Upper lobe of left lung (tissue), 6 donors: ENCODE measurements at regions not wholly inside any gene's neighbourhood (a gene's known extent, or its start where the extent isn't known, plus 50 kb on each side); places are given as distances from the start of the nearest gene placed in this dataset.

Experiments
- ATAC-seq, 2 donors: fragments of 200-7000 bp; cut with Tn5 transposase; one replicate each; pipeline ENCODE4 v1.9.1; 2022; ENCODE audit warnings: mild to moderate bottlenecking in 2 of 2, moderate library complexity in 2 of 2; ENCODE audit not compliant: low FRiP score in 2 of 2
- DNase-seq, 2 donors: peaks; one replicate each; pipeline ENCODE4 v3.0.0-alpha.2; 2019 to 2020
- H3K27ac ChIP-seq, 4 donors: fragments of 200-600 bp; sonication (generic); one replicate each; pipeline ENCODE4 v1.5.1; 2016 to 2019
- H3K27me3 ChIP-seq, 4 donors: fragments of 200-600 bp; sonication (generic); one replicate each; pipeline ENCODE4 v1.5.1; 2017 to 2019
- H3K36me3 ChIP-seq, 4 donors: fragments of 200-600 bp; sonication (generic); one replicate each; pipeline ENCODE4 v1.5.1; 2016 to 2019
- H3K4me1 ChIP-seq, 4 donors: fragments of 200-600 bp; sonication (generic); one replicate each; pipeline ENCODE4 v1.5.1; 2018 to 2019
- H3K4me3 ChIP-seq, 4 donors: fragments of 200-600 bp; sonication (generic); one replicate each; pipeline ENCODE4 v1.5.1; 2017 to 2019; ENCODE audit warnings: mild to moderate bottlenecking in 2 of 4, moderate library complexity in 1 of 4
- H3K9me3 ChIP-seq, 4 donors: fragments of 200-600 bp; sonication (generic); one replicate each; pipeline ENCODE4 v1.5.1; 2018 to 2019
- EP300 ChIP-seq, 4 donors: sonication (generic); formaldehyde crosslinking; IDR thresholded peaks; one replicate each; pipeline ENCODE4 v1.5.1; 2017; ENCODE audit warnings: antibody characterized with exemption in 4 of 4, control low read depth in 2 of 4
- POLR2A ChIP-seq, 4 donors: fragments of 450-650 bp; IDR thresholded peaks; one replicate each; pipeline ENCODE4 v1.5.1; 2016 to 2017; ENCODE audit warnings: antibody characterized with exemption in 4 of 4, mild to moderate bottlenecking in 2 of 4
- POLR2AphosphoS5 ChIP-seq, 2 donors: sonication (generic); formaldehyde crosslinking; IDR thresholded peaks; one replicate each; pipeline ENCODE4 v1.5.1; 2017; ENCODE audit warnings: antibody characterized with exemption in 2 of 2
- WGBS, 2 donors: methylation state at CpG; one replicate each; pipeline ENCODE4 v1.1.5; 2017 to 2018; 5-methylcytosine and 5-hydroxymethylcytosine counted together
- TF ChIP-seq, protein P1 (sequence below), 6 experiments: fragments of 450-650 bp in 4 of 6; fragments of 200-600 bp in 2 of 6; sonication (generic) in 2 of 6; IDR thresholded peaks; one replicate each; pipeline ENCODE4 v1.5.1; 2016 to 2019; ENCODE audit warnings: antibody characterized with exemption in 6 of 6
- donor health status: DM: no; HTN: no; CAD: no; lungs with moderate emphysema.
- donor health status: DM: no; HTN: yes; CAD: no; lungs with severe emphysema.

DNA sequence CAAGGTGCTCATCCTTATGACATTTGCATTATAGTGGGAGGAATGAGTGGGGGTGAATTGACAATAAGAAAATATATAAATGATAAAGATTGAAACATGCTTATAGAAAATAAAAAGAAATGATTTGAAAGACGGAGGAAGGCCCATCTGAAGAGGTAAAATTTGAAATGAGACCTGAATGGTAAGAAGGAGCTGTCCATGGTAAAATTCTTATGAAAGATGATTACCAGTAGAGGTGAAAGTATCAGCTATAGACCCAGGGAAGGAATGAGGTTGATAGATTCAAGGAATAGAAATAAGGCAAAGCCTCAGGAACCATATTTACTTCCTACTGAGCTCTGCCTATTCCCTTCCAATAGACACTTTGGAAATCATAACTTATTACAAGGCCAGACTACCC, 149.7 kb downstream of the HTR1B start:
- no peak overlapping the region for H3K4me3 ChIP-seq
- H3K27ac ChIP-seq, result no peak overlapping the region
- ATAC-seq, result no peak
- 73 to 82% methylated on average over 1 of the region's 1 CpG for WGBS, 2 donors
- H3K4me1 ChIP-seq, result no peaks in the 10 kb centered on the region
- no peak for DNase-seq
- no peaks in the 10 kb centered on the region for H3K27me3 ChIP-seq
- TF ChIP-seq POLR2A (IDR thresholded peaks at IDR 0.05) (no peak), POLR2AphosphoS5 (IDR thresholded peaks at IDR 0.05) (no peak), EP300 (IDR thresholded peaks at IDR 0.05) (no peak)
- TF ChIP-seq, protein P1, sequence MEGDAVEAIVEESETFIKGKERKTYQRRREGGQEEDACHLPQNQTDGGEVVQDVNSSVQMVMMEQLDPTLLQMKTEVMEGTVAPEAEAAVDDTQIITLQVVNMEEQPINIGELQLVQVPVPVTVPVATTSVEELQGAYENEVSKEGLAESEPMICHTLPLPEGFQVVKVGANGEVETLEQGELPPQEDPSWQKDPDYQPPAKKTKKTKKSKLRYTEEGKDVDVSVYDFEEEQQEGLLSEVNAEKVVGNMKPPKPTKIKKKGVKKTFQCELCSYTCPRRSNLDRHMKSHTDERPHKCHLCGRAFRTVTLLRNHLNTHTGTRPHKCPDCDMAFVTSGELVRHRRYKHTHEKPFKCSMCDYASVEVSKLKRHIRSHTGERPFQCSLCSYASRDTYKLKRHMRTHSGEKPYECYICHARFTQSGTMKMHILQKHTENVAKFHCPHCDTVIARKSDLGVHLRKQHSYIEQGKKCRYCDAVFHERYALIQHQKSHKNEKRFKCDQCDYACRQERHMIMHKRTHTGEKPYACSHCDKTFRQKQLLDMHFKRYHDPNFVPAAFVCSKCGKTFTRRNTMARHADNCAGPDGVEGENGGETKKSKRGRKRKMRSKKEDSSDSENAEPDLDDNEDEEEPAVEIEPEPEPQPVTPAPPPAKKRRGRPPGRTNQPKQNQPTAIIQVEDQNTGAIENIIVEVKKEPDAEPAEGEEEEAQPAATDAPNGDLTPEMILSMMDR (IDR thresholded peaks at IDR 0.05), result no peak
- H3K9me3 ChIP-seq, result no peaks in the 10 kb centered on the region
- no peaks in the 10 kb centered on the region for H3K36me3 ChIP-seq

DNA sequence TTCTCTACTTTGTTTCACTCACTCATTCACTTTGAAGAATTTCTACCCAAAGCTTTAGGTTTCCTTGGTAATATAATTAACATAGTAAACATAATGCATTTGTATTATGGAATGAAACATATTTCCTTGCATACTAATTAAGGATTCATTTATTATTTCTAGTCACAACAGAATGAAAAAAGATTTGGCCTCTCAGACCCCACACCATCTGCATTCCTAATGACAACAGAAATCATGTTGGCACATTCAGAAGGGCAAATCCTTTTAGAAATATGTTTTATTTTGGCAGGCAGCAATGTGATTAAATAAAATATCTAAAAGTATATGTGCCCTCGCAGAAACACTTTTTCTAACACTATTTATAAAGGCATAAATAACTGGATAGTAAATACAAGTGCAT, 163.4 kb downstream of the HTR1B start:
- Histone ChIP-seq H3K36me3 (no peaks in the 10 kb centered on the region), H3K9me3 (no peaks in the 10 kb centered on the region), H3K27me3 (no peaks in the 10 kb centered on the region), H3K4me3 (no peak overlapping the region), H3K27ac (no peak overlapping the region), H3K4me1 (no peaks in the 10 kb centered on the region)
- DNase-seq (no peak), ATAC-seq (no peak)
- 82 to 88% methylated on average over 1 of the region's 1 CpG for WGBS, 2 donors
- TF ChIP-seq, protein P1 (IDR thresholded peaks at IDR 0.05), result no peak
- TF ChIP-seq EP300 (IDR thresholded peaks at IDR 0.05) (no peak), POLR2A (IDR thresholded peaks at IDR 0.05) (no peak), POLR2AphosphoS5 (IDR thresholded peaks at IDR 0.05) (no peak)

DNA sequence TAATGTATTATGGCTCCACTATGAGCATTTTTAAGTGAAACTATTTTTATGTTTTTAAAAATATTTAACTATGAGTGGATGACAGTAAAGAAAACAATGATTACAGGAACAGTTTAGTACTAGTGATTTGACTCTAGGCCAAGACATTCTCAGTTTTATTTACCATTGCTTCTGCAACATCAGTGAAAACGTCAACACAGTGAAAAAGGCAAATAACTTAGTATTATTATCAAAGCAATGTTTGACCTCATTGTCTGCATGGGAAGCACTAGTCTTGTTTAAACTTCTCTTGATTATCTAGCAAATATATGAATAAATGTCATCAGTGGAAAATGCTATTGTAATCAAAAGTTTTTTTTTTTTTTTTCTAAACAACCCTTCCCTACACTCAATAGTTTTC, 165.0 kb downstream of the HTR1B start:
- no peak for DNase-seq
- TF ChIP-seq POLR2AphosphoS5 (IDR thresholded peaks at IDR 0.05) (no peak), EP300 (IDR thresholded peaks at IDR 0.05) (no peak), POLR2A (IDR thresholded peaks at IDR 0.05) (no peak)
- TF ChIP-seq, protein P1 (IDR thresholded peaks at IDR 0.05), result no peak
- no peak for ATAC-seq

DNA sequence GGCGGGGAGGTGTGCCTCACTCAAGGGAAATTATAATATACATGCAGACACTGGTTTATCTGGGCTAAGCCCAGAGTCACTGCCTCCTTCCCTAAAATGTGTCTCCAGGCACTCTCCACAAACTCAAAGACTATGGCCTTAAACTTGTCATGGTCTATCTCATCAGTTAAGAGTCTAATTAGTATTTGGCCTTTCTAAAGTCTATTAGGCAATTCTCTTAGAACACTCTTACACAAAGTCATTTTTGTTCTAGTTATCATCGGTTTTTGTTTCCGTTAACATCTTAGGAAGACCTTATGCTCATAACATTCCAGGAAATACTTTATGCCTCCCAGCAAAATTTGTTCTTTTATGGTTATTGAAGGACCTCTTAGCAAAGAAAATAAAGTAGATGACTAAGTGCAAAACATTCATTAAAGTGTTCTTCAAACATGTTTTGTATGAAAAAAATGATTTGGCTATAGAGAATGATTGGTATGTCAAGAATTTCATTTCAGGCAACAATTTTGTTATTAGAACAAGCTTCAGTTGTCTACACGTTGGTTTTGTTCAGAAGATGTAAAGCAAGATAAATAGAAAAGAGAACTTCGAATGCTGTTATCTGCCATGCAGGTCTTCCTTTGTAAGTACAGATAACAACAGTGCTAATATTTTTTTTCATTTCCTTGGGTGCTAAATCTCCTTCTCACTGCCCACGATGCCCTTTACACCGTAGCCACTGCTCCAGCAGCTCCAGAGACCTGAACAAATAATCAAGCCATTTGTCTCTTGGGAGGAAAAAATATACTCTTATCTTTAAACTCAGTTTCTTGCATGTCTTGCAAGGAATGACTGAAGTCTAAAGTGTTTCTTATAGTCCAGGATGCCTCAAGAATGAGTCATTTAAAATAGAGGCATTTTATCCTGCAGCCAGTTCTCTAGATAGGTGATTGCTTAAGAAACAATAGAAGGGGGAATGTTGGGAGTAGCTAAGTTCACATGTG, 170.4 kb downstream of the HTR1B start:
- ATAC-seq, result peak; percentile 31 to 73
- WGBS, 2 donors, result 35 to 36% methylated on average over 7 of the region's 7 CpGs
- H3K4me3 ChIP-seq, result no peak overlapping the region
- no peak for TF ChIP-seq POLR2A (IDR thresholded peaks at IDR 0.05)
- TF ChIP-seq POLR2AphosphoS5 (IDR thresholded peaks at IDR 0.05), result no peak
- no peak for TF ChIP-seq EP300 (IDR thresholded peaks at IDR 0.05)
- TF ChIP-seq, protein P1 (IDR thresholded peaks at IDR 0.05), result no peak
- H3K36me3 ChIP-seq, result no peaks in the 10 kb centered on the region
- H3K4me1 ChIP-seq, result peaks cover 0 to 4% (median 0%) of the 10 kb centered on the region in 4 donors
- H3K27ac ChIP-seq, result no peak overlapping the region
- no peaks in the 10 kb centered on the region for H3K9me3 ChIP-seq
- no peaks in the 10 kb centered on the region for H3K27me3 ChIP-seq
- no peak for DNase-seq

More for the DNA sequence above, 165.0 kb downstream of the HTR1B start:
- Histone ChIP-seq H3K36me3 (no peaks in the 10 kb centered on the region), H3K27me3 (no peaks in the 10 kb centered on the region), H3K9me3 (no peaks in the 10 kb centered on the region), H3K4me1 (no peaks in the 10 kb centered on the region), H3K4me3 (no peak overlapping the region), H3K27ac (no peak overlapping the region)
- WGBS, 2 donors, result 16 to 48% methylated on average over 1 of the region's 1 CpG
